IPS-NIHi7 (cell line): ENCODE measurements at regions not wholly inside any gene's neighbourhood (a gene's known extent, or its start where the extent isn't known, plus 50 kb on each side); places are given as distances from the start of the nearest gene placed in this dataset.
"Not testable (repeated sequence)": the region's sequence is repeated elsewhere in the genome, so short reads cannot be mapped to it uniquely, and the experiment has no call there.

Source experiments
- DNase-seq: peaks from one replicate; pipeline ENCODE4 v3.0.0; 2012; ENCODE audit warnings: mixed read lengths; ENCODE audit errors: extremely low spot score

- no peak for DNase-seq
These were observed 164.4 kb upstream of the KCNG1 start for GRCh38 chr20:51187261-51187660.

GRCh38 chr20:51185861-51186260 lies 163.0 kb upstream of the KCNG1 start:
- DNase-seq = no peak

- DNase-seq = no peak
These were observed 162.4 kb upstream of the KCNG1 start for GRCh38 chr20:51185277-51185676.

- no peak for DNase-seq
These were observed 161.4 kb upstream of the KCNG1 start for GRCh38 chr20:51184289-51184688.

GRCh38 chr20:51183451-51183850 lies 160.5 kb upstream of the KCNG1 start:
- no peak for DNase-seq

GRCh38 chr20:51182571-51182970 lies 159.7 kb upstream of the KCNG1 start:
- no peak for DNase-seq

GRCh38 chr20:51178153-51178552 lies 155.2 kb upstream of the KCNG1 start:
- DNase-seq = no peak

GRCh38 chr20:51176876-51177275 lies 154.0 kb upstream of the KCNG1 start:
- DNase-seq = no peak

GRCh38 chr20:51176446-51176845 lies 153.5 kb upstream of the KCNG1 start:
- no peak for DNase-seq

- no peak for DNase-seq
These were observed 152.8 kb upstream of the KCNG1 start for GRCh38 chr20:51175724-51176123.

GRCh38 chr20:51175156-51175555 lies 152.2 kb upstream of the KCNG1 start:
- no peak for DNase-seq

- DNase-seq = no peak
These were observed 151.6 kb upstream of the KCNG1 start for GRCh38 chr20:51174536-51174935.

- DNase-seq = no peak
These were observed 149.9 kb upstream of the KCNG1 start for GRCh38 chr20:51172558-51173428.

- no peak for DNase-seq
These were observed 148.2 kb upstream of the KCNG1 start for GRCh38 chr20:51171141-51171540.

GRCh38 chr20:51169813-51170212 lies 146.9 kb upstream of the KCNG1 start:
- peak; percentile 54 for DNase-seq

GRCh38 chr20:51167911-51168310 lies 145.0 kb upstream of the KCNG1 start:
- not testable (repeated sequence) for DNase-seq

- DNase-seq = no peak
These were observed 143.6 kb upstream of the KCNG1 start for GRCh38 chr20:51166489-51166888.

GRCh38 chr20:51165131-51165530 lies 142.2 kb upstream of the KCNG1 start:
- no peak for DNase-seq

GRCh38 chr20:51164731-51165130 lies 141.8 kb upstream of the KCNG1 start:
- DNase-seq = no peak

GRCh38 chr20:51163996-51164600 lies 141.2 kb upstream of the KCNG1 start:
- no peak for DNase-seq

- no peak for DNase-seq
These were observed 139.1 kb upstream of the KCNG1 start for GRCh38 chr20:51162015-51162414.

- no peak for DNase-seq
These were observed 137.9 kb upstream of the KCNG1 start for GRCh38 chr20:51160821-51161220.

GRCh38 chr20:51159981-51160380 lies 137.1 kb upstream of the KCNG1 start:
- no peak for DNase-seq
